Glutamatergic neuron (in vitro differentiated cells): ENCODE measurements at regions not wholly inside any gene's neighbourhood (a gene's known extent, or its start where the extent isn't known, plus 50 kb on each side); places are given as distances from the start of the nearest gene placed in this dataset.

Experiments used
- DNase-seq: peaks from one replicate; pipeline ENCODE4 v3.0.0; 2022
- H3K27ac Mint-ChIP-seq: one replicate; pipeline ENCODE4 v1.8.0; 2020; ENCODE audit warnings: mild to moderate bottlenecking, mixed read lengths, inconsistent platforms; ENCODE audit not compliant: unreplicated experiment
- H3K27me3 Mint-ChIP-seq: one replicate; pipeline ENCODE4 v1.8.0; 2020; ENCODE audit warnings: mild to moderate bottlenecking, moderate library complexity, mixed read lengths, inconsistent platforms; ENCODE audit not compliant: unreplicated experiment
- H3K36me3 Mint-ChIP-seq: one replicate; pipeline ENCODE4 v1.8.0; 2020; ENCODE audit warnings: mild to moderate bottlenecking, mixed read lengths, inconsistent platforms; ENCODE audit not compliant: unreplicated experiment
- H3K4me1 Mint-ChIP-seq: one replicate; pipeline ENCODE4 v1.8.0; 2020; ENCODE audit warnings: mild to moderate bottlenecking, low read depth, mixed read lengths, inconsistent platforms; ENCODE audit not compliant: unreplicated experiment
- H3K4me3 Mint-ChIP-seq: one replicate; pipeline ENCODE4 v1.8.0; 2020; ENCODE audit warnings: mild to moderate bottlenecking, mixed read lengths, inconsistent platforms; ENCODE audit not compliant: unreplicated experiment
- H3K9me3 Mint-ChIP-seq: one replicate; pipeline ENCODE4 v1.8.0; 2020; ENCODE audit warnings: mild to moderate bottlenecking, moderate library complexity, mixed read lengths, inconsistent platforms; ENCODE audit not compliant: unreplicated experiment
- TF ChIP-seq, protein P1 (sequence below): fragments of 200-600 bp; sonication (generic); IDR thresholded peaks from one replicate; pipeline ENCODE4 v1.5.0; 2021; ENCODE audit not compliant: partially characterized antibody, unreplicated experiment

DNA sequence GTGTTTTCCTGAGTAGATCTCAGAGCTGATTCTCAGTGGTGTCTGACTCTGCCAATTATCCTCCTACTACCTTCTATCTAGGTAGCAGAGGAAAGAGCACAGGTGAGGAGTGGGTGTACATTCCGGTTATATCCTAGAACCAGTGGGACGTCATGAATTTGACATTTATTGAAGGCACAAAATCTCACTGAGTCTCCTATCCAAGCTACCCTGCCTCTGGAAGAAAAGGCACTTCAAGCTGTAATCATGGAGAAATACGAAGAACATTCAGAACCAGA lies 952.2 kb downstream of the TUSC7 start:
- TF ChIP-seq, protein P1, sequence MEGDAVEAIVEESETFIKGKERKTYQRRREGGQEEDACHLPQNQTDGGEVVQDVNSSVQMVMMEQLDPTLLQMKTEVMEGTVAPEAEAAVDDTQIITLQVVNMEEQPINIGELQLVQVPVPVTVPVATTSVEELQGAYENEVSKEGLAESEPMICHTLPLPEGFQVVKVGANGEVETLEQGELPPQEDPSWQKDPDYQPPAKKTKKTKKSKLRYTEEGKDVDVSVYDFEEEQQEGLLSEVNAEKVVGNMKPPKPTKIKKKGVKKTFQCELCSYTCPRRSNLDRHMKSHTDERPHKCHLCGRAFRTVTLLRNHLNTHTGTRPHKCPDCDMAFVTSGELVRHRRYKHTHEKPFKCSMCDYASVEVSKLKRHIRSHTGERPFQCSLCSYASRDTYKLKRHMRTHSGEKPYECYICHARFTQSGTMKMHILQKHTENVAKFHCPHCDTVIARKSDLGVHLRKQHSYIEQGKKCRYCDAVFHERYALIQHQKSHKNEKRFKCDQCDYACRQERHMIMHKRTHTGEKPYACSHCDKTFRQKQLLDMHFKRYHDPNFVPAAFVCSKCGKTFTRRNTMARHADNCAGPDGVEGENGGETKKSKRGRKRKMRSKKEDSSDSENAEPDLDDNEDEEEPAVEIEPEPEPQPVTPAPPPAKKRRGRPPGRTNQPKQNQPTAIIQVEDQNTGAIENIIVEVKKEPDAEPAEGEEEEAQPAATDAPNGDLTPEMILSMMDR, result no peak
- Mint-ChIP-seq H3K36me3 (no peaks in the 10 kb centered on the region), H3K4me3 (no peak overlapping the region), H3K4me1 (no peaks in the 10 kb centered on the region), H3K27me3 (no peaks in the 10 kb centered on the region), H3K27ac (no peak overlapping the region), H3K9me3 (peaks cover 2% of the 10 kb centered on the region)
- DNase-seq, result no peak

DNA sequence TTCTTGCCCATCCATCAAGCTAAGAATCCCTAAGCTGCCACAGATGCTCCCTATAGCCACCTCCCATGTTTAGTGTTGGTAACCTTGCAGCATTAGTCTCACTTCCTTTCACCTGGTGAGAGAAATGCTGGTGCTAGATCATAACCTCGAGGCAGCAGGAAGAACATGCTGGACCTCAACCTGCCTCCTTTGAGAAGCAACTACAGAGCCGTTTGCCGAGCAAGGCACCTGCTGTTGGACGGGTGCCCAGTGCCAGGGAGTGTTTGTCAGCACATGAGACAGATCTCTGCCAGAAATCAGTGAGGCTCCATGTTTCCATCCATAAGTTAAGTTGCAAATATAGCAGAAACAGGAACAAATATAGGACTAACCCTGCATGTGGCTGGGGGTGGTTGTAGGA lies 955.7 kb downstream of the TUSC7 start:
- H3K4me1 Mint-ChIP-seq, result peaks cover 11% of the 10 kb centered on the region
- TF ChIP-seq, protein P1, result no peak
- H3K36me3 Mint-ChIP-seq, result no peaks in the 10 kb centered on the region
- H3K27me3 Mint-ChIP-seq, result no peaks in the 10 kb centered on the region
- no peak overlapping the region for H3K4me3 Mint-ChIP-seq
- H3K9me3 Mint-ChIP-seq, result peaks cover 1% of the 10 kb centered on the region
- no peak for DNase-seq
- H3K27ac Mint-ChIP-seq, result no peak overlapping the region

DNA sequence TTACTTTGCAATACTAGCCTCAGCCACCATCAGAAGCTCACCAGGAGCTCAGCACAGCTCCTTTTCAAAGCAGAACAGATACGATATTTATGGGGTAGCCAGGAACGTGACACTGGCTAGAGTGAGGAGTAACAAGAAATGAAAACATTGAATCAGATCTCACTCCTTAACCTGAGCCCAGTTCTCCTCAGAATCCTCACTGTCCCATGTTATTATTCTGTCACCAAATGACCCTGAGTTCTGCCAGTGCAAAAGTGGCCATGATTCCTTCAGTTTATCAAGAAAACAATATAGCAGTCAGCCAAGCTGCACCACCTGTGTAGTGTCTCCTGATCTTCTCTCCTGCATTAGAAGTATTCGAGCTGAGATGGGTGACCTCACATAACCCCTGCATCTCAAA lies 956.7 kb downstream of the TUSC7 start:
- no peaks in the 10 kb centered on the region for H3K36me3 Mint-ChIP-seq
- no peaks in the 10 kb centered on the region for H3K27me3 Mint-ChIP-seq
- DNase-seq, result no peak
- H3K4me1 Mint-ChIP-seq, result peaks cover 13% of the 10 kb centered on the region
- no peaks in the 10 kb centered on the region for H3K9me3 Mint-ChIP-seq
- no peak overlapping the region for H3K4me3 Mint-ChIP-seq
- TF ChIP-seq, protein P1, result no peak
- H3K27ac Mint-ChIP-seq, result no peak overlapping the region

DNA sequence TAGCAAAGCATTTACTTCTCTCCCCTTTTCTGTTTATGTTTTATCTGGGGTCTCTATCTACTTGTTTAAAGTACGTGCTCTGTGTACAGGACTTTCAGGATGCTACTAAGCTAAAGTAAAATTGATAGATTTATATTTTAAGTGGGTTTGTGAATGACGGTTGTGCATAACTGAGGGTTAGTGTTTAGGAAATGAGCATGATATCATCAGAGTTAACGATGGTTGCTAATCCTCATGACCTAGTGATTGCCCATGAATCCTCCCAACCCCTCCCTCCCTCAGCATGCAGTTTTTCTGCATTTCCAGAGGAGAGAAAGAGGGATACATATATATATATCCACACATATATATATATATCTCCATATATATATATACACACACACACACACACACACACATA lies 957.2 kb downstream of the TUSC7 start:
- Mint-ChIP-seq H3K36me3 (no peaks in the 10 kb centered on the region), H3K27me3 (peaks cover under 1% of the 10 kb centered on the region), H3K4me1 (peaks cover 18% of the 10 kb centered on the region), H3K27ac (no peak overlapping the region), H3K9me3 (no peaks in the 10 kb centered on the region), H3K4me3 (no peak overlapping the region)
- TF ChIP-seq, protein P1, result no peak
- DNase-seq, result no peak

DNA sequence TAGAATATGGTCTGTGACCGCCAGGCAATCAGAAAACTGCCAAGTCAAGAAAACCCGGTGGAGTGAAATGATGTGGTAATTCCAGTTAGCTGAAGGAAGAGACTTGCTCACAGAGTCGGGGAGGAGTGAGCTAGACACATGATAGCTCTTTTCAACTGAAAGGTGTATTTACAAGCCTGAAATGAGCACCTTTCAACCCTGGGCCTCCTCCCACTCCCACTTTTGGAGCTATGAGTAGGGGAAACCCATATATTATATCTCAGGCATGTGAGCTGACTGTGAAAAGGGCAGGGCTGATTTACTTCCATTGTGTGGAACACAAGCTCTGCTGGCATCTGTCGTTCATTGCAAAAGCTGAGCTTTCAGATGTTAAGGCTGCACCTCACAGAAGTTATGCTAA lies 960.2 kb downstream of the TUSC7 start:
- Mint-ChIP-seq H3K9me3 (no peaks in the 10 kb centered on the region), H3K27ac (no peak overlapping the region), H3K27me3 (peaks cover 2% of the 10 kb centered on the region), H3K4me3 (no peak overlapping the region), H3K36me3 (no peaks in the 10 kb centered on the region), H3K4me1 (peaks cover 24% of the 10 kb centered on the region)
- no peak for DNase-seq
- TF ChIP-seq, protein P1, result no peak
